ENCODE measurements at regions not wholly inside any gene's neighbourhood (a gene's known extent, or its start where the extent isn't known, plus 50 kb on each side); places are given as distances from the start of the nearest gene placed in this dataset.

DNA sequence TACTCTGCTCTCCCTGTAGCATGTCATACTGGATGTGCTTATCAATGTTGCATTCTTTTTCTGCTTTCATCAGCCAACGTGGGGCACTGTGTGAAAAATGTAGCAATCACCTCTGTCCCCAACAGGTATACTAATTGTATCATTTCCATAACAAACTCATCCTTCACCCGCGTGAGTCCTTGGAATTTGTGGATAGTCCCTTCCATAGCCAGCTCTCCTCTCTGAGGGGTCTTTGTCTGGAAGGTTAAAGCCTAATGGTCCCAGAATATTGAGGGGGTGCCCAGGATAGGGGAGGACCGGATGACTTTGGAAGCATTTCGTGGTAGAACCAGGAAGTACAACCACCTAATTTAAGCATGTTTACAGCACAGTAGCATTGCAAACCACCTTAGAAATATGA, 124.6 kb downstream of the FOXB1 start:
- Histone ChIP-seq H3K27ac (no peak overlapping the region), H3K36me3 (no peaks in the 10 kb centered on the region), H3K4me1 (peaks cover 0 to 18% (median 10%) of the 10 kb centered on the region in 4 donors), H3K27me3 (peaks cover 0 to 8% (median 0%) of the 10 kb centered on the region in 3 donors), H3K4me3 (no peak overlapping the region), H3K9me3 (no peaks in the 10 kb centered on the region)
- intact Hi-C loops (cut with DNase I; ENCODE audit: low total_unique reads), result no loop called here
- WGBS, 5 donors, result 32 to 39% (median 37%) methylated on average over 5 of the region's 5 CpGs
- TF ChIP-seq POLR2AphosphoS5 (IDR thresholded peaks at IDR 0.05), result no peak
- TF ChIP-seq, protein P1, sequence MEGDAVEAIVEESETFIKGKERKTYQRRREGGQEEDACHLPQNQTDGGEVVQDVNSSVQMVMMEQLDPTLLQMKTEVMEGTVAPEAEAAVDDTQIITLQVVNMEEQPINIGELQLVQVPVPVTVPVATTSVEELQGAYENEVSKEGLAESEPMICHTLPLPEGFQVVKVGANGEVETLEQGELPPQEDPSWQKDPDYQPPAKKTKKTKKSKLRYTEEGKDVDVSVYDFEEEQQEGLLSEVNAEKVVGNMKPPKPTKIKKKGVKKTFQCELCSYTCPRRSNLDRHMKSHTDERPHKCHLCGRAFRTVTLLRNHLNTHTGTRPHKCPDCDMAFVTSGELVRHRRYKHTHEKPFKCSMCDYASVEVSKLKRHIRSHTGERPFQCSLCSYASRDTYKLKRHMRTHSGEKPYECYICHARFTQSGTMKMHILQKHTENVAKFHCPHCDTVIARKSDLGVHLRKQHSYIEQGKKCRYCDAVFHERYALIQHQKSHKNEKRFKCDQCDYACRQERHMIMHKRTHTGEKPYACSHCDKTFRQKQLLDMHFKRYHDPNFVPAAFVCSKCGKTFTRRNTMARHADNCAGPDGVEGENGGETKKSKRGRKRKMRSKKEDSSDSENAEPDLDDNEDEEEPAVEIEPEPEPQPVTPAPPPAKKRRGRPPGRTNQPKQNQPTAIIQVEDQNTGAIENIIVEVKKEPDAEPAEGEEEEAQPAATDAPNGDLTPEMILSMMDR (IDR thresholded peaks at IDR 0.05), result no peak
- no peak for TF ChIP-seq POLR2A (IDR thresholded peaks at IDR 0.05)
- no peak for TF ChIP-seq EP300 (IDR thresholded peaks at IDR 0.05)
- no peak for DNase-seq

DNA sequence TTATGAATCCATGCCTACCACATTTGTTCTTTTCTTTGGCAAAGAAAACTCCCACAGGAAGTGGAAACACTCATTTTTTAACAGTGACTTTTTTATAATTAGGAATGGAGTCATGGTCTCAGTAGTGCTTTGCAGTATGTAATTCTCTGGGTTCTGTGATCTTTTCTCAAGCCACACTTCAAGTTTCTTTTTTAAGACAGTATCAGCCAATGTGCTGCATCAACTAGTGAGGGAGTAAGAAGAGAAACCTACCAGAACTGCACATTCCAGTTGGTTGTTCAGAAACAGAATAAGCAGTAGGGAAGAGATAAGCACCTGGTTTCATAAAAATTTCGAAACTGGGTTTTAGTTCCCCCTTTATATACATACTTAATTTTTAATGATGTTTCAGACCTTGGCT, 126.3 kb downstream of the FOXB1 start:
- Histone ChIP-seq H3K27me3 (peaks cover 0 to 21% (median 0%) of the 10 kb centered on the region in 3 donors), H3K4me1 (peaks cover 0 to 18% (median 10%) of the 10 kb centered on the region in 4 donors), H3K27ac (no peak overlapping the region), H3K4me3 (no peak overlapping the region), H3K36me3 (no peaks in the 10 kb centered on the region), H3K9me3 (no peaks in the 10 kb centered on the region)
- DNase-seq, result no peak
- intact Hi-C loops (cut with DNase I; ENCODE audit: low total_unique reads), result no loop called here
- 61 to 77% (median 70%) methylated on average over 1 of the region's 1 CpG for WGBS, 5 donors
- no peak for TF ChIP-seq EP300 (IDR thresholded peaks at IDR 0.05)

DNA sequence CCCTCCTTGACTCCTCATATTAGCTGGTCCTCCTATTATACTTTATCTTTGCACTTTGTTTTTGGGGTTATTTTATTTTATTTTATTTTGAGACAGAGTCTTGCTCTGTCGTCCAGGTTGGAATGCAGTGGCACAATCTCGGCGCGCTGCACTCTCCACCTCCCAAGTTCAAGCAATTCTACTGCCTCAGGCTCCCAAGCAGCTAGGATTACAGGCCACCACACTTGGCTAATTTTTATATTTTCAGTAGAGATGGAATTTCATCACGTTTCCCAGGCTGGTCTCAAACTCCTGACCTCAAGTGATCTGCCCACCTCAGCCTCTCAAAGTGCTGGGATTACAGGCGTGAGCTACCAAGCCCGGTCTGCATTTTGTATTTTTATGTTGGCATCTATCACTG, 126.7 kb downstream of the FOXB1 start:
- Histone ChIP-seq H3K27ac (no peak overlapping the region), H3K4me1 (peaks cover 0 to 18% (median 10%) of the 10 kb centered on the region in 4 donors), H3K4me3 (no peak overlapping the region), H3K9me3 (no peaks in the 10 kb centered on the region), H3K36me3 (no peaks in the 10 kb centered on the region), H3K27me3 (peaks cover 0 to 26% (median 0%) of the 10 kb centered on the region in 3 donors)
- 86 to 92% (median 89%) methylated on average over 7 of the region's 7 CpGs for WGBS, 5 donors
- intact Hi-C loops (cut with DNase I; ENCODE audit: low total_unique reads), result no loop called here
- DNase-seq, result no peak
- TF ChIP-seq POLR2AphosphoS5 (IDR thresholded peaks at IDR 0.05) (no peak), EP300 (IDR thresholded peaks at IDR 0.05) (no peak), POLR2A (IDR thresholded peaks at IDR 0.05) (no peak)
- TF ChIP-seq, protein P1 (IDR thresholded peaks at IDR 0.05), result no peak

DNA sequence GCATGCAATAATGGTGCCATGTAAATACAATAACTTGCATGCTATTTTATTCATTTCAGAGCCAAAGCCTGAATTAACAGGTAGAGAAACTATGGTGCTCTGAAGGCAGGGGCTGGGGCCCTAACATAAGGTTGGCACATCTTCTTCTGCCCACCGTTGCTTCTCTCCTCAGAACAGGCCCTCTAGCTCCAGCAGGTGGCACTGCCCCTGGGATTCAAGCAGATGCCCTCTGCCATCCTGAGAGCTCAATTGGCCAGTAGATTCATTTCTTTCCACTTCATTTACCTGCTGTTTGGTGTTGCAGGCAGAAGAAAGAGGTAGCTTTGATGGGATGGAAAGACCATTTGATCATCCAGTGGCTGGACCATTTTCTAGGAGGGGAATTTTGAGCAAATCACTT, 130.5 kb downstream of the FOXB1 start:
- TF ChIP-seq, protein P1 (IDR thresholded peaks at IDR 0.05), result peak in 1 of 7 experiments; percentile 13
- no peak for TF ChIP-seq POLR2AphosphoS5 (IDR thresholded peaks at IDR 0.05)
- no peaks in the 10 kb centered on the region for H3K4me1 ChIP-seq
- no peak overlapping the region for H3K4me3 ChIP-seq
- DNase-seq, result no peak
- no peaks in the 10 kb centered on the region for H3K36me3 ChIP-seq
- no peak overlapping the region for H3K27ac ChIP-seq
- intact Hi-C loops (cut with DNase I; ENCODE audit: low total_unique reads), result no loop called here
- WGBS, 5 donors, result 42 to 71% (median 58%) methylated on average over 1 of the region's 1 CpG
- no peaks in the 10 kb centered on the region for H3K9me3 ChIP-seq
- H3K27me3 ChIP-seq, result peaks cover 0 to 28% (median 0%) of the 10 kb centered on the region in 3 donors

DNA sequence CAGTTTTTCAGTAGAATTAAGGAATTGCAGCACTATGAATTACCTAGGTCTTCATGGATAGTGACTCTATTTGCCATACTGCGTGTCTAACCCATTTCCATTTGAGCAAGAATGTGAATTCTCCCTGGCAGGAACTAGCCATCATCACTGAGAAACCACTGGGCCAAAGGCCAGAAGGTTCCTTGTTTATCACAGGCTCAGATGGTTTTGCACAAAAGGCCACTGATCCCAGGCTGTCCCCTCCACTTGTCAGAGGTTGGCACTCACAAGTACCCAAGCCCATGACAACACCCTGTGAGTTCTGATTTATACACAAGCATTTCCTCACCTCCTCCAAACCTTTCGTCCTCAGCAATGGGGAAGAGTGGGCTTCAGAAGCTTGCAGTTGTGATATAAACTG, 131.8 kb downstream of the FOXB1 start:
- Histone ChIP-seq H3K9me3 (no peaks in the 10 kb centered on the region), H3K4me3 (no peak overlapping the region), H3K4me1 (no peaks in the 10 kb centered on the region), H3K27me3 (peaks cover 0 to 28% (median 0%) of the 10 kb centered on the region in 3 donors), H3K27ac (no peak overlapping the region), H3K36me3 (no peaks in the 10 kb centered on the region)
- intact Hi-C loops (cut with DNase I; ENCODE audit: low total_unique reads), result no loop called here
- TF ChIP-seq, protein P1 (IDR thresholded peaks at IDR 0.05), result no peak
- no peak for TF ChIP-seq POLR2AphosphoS5 (IDR thresholded peaks at IDR 0.05)
- TF ChIP-seq POLR2A (IDR thresholded peaks at IDR 0.05), result no peak
- TF ChIP-seq EP300 (IDR thresholded peaks at IDR 0.05), result no peak
- no peak for DNase-seq
- 66 to 86% (median 73%) methylated on average over 2 of the region's 2 CpGs for WGBS, 5 donors

All from stomach (tissue), 8 donors.